T-helper 17 cell (primary cell): ENCODE measurements at regions not wholly inside any gene's neighbourhood (a gene's known extent, or its start where the extent isn't known, plus 50 kb on each side); places are given as distances from the start of the nearest gene placed in this dataset.

Source experiments
- ATAC-seq: fragments of 150-1000 bp; cut with Tn5 transposase; 2 replicates; pipeline ENCODE4 v1.10.0; 2021; ENCODE audit warnings: mild to moderate bottlenecking, moderate library complexity
- DNase-seq, 3 donors: peaks; one replicate each; pipeline versions ENCODE4 v3.0.0 to v3.0.0-alpha.2; 2020 to 2021
- H3K9me3 ChIP-seq: one replicate; pipeline ENCODE4 v1.7.0; 2013; ENCODE audit warnings: low read length, mild to moderate bottlenecking; ENCODE audit not compliant: control insufficient read depth, poor library complexity, severe bottlenecking
- H3K27ac Mint-ChIP-seq: one replicate; pipeline ENCODE4 v1.8.0; 2022; ENCODE audit warnings: mild to moderate bottlenecking, moderate library complexity, mixed read lengths
- H3K27me3 Mint-ChIP-seq: one replicate; pipeline ENCODE4 v1.8.0; 2022; ENCODE audit warnings: mixed read lengths
- H3K36me3 Mint-ChIP-seq: one replicate; pipeline ENCODE4 v1.8.0; 2022; ENCODE audit warnings: low read depth, mixed read lengths
- H3K4me1 Mint-ChIP-seq: one replicate; pipeline ENCODE4 v1.8.0; 2022; ENCODE audit warnings: mild to moderate bottlenecking, mixed read lengths
- H3K4me3 Mint-ChIP-seq: one replicate; pipeline ENCODE4 v1.8.0; 2022; ENCODE audit warnings: mild to moderate bottlenecking, moderate library complexity, mixed read lengths

DNA sequence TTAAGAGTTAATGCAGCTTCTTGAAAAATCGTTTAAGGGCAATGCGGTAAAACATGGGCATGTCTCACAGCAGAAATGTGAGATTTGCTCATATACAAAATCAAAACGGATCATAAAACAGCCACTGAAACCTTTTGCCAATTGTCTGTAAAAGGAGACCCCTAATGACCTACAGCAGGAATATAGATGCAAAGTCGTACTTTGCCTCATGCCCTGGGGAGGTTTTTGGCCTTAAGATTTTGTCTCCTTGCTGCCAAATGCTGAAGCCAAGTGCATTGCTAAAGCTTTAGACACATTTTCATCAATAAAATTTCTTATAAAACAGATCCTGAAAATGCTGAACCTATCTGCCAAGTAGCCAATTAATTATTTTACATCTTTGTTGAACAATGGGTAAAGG is 226.9 kb downstream of the TGFB2 start:
- no peaks in the 10 kb centered on the region for H3K27me3 Mint-ChIP-seq
- no peaks in the 10 kb centered on the region for H3K36me3 Mint-ChIP-seq
- ATAC-seq (no peak), DNase-seq (no peak)
- H3K27ac Mint-ChIP-seq: no peak overlapping the region
- no peaks in the 10 kb centered on the region for H3K4me1 Mint-ChIP-seq
- H3K9me3 ChIP-seq: no peaks in the 10 kb centered on the region
- H3K4me3 Mint-ChIP-seq: no peak overlapping the region

DNA sequence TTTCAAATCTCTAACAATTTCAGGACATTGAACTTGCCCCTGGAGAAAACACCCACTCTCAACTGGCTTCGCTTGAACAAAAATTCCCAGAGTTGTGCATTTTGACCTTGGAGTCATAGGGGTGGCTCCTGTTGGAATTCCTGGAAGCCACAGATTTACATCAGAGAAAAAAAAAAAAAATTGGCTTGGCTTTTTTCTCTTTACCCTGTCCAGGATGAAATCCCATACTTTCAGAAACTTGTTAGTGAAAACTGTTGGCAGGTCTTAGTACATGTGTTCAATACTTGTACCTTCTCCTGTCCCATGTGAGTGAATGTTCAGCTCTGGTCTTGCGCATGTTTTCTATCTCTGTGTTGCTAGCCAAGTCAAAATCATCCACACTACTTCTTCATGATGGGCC is 228.8 kb downstream of the TGFB2 start:
- Mint-ChIP-seq H3K27ac (no peak overlapping the region), H3K27me3 (no peaks in the 10 kb centered on the region), H3K36me3 (no peaks in the 10 kb centered on the region), H3K4me3 (no peak overlapping the region), H3K4me1 (no peaks in the 10 kb centered on the region)
- ATAC-seq (no peak), DNase-seq (no peak)
- no peaks in the 10 kb centered on the region for H3K9me3 ChIP-seq

DNA sequence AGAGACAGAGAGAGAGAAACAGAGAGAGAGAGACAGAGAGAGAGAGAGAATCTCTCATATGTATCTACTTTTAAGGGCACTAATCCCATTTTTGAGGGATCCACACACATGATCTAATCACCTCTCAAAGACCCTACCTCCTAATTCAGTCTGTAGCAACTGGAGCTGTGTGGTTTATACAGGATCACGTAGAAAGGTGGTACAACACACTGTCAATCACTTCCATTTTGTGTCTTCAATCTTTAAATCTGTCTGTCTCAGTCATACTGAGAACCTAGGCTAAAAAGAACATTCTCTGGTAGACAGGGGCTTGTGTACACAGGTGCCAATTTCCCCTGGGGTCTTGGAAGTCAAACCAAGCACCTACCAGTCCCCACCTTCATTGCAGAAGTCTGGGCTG is 229.9 kb downstream of the TGFB2 start:
- H3K9me3 ChIP-seq: no peaks in the 10 kb centered on the region
- Mint-ChIP-seq H3K4me1 (no peaks in the 10 kb centered on the region), H3K27me3 (no peaks in the 10 kb centered on the region), H3K4me3 (no peak overlapping the region), H3K27ac (no peak overlapping the region), H3K36me3 (no peaks in the 10 kb centered on the region)
- no peak for ATAC-seq
- DNase-seq: no peak

DNA sequence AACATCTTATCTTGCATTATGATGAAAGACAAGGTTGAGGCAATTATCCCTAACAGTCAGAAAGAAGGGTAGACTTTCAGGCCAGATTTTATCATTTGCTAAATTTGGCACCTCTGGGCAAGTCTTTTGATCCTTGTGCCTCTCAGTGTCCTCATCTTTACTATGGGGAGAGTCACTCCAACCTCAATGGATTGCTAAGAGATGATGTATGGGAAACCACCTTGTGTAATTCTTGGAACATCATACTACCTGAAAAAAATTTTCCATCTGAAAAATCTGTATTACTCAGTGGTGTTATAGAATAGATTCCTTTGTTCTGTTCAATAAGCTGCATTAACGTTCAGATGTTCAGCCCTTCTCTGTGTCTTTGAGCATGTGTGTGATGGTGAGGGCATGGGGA is 230.7 kb downstream of the TGFB2 start:
- DNase-seq: no peak
- no peaks in the 10 kb centered on the region for H3K4me1 Mint-ChIP-seq
- H3K4me3 Mint-ChIP-seq: no peak overlapping the region
- no peak for ATAC-seq
- no peaks in the 10 kb centered on the region for H3K36me3 Mint-ChIP-seq
- no peak overlapping the region for H3K27ac Mint-ChIP-seq
- H3K9me3 ChIP-seq: no peaks in the 10 kb centered on the region
- no peaks in the 10 kb centered on the region for H3K27me3 Mint-ChIP-seq

DNA sequence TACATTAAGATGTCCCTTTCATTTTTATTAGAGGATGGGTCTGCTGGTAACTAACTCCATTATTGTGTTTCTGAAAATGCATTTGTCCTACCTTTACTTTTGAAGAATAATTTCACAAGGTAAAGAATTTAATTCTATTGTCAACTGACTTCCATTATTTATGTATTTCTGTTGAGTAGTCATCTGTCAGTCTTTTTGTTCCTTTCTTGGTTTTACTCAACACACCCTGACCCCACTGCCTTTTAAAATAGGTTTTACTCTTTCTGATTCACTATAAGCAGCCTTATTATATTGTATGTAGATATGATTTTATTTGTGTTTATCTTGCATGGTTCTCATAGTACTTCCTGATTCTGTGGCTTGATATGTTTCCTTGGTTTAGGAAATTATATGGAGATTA is 237.5 kb downstream of the TGFB2 start:
- ATAC-seq (no peak), DNase-seq (no peak)
- Mint-ChIP-seq H3K36me3 (no peaks in the 10 kb centered on the region), H3K27ac (no peak overlapping the region), H3K27me3 (no peaks in the 10 kb centered on the region), H3K4me1 (no peaks in the 10 kb centered on the region), H3K4me3 (no peak overlapping the region)
- no peaks in the 10 kb centered on the region for H3K9me3 ChIP-seq

DNA sequence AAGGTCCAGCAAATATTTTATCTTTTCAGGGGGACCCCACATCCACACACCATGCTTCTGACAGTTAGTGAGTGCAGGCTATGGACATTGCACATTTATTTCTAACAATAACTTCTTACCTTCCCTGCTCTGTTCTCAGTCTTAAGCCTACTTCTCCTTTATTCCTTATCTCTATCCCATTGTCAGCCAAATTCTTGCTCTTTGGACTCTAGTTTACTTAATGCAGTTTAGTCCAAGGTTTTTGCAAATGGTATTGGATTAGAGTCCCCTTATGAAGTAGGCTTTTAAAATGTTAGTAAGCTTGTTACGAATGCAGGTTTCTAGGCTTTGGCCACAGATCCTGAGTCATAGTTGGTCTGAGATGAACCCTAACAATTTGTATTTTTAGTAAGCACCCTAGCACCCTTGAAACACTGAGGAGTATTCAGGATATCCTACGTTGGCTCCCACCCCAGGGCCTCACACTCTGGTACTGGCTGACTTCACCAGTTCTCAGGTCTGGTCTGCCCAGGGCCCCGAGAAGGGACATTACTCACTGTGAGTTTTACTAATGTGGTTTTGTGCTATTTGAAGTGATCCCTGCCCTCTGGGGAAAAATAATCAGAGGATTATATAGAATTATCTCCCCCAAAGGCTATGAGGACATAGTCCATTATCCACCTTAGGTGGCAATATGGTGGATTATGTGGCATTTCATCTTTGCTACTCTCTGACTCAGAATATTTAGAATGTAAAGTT is 239.5 kb downstream of the TGFB2 start:
- Mint-ChIP-seq H3K4me1 (peaks cover 2% of the 10 kb centered on the region), H3K36me3 (no peaks in the 10 kb centered on the region), H3K27me3 (no peaks in the 10 kb centered on the region), H3K4me3 (no peak overlapping the region), H3K27ac (no peak overlapping the region)
- ATAC-seq (no peak), DNase-seq (no peak)
- H3K9me3 ChIP-seq: no peaks in the 10 kb centered on the region

DNA sequence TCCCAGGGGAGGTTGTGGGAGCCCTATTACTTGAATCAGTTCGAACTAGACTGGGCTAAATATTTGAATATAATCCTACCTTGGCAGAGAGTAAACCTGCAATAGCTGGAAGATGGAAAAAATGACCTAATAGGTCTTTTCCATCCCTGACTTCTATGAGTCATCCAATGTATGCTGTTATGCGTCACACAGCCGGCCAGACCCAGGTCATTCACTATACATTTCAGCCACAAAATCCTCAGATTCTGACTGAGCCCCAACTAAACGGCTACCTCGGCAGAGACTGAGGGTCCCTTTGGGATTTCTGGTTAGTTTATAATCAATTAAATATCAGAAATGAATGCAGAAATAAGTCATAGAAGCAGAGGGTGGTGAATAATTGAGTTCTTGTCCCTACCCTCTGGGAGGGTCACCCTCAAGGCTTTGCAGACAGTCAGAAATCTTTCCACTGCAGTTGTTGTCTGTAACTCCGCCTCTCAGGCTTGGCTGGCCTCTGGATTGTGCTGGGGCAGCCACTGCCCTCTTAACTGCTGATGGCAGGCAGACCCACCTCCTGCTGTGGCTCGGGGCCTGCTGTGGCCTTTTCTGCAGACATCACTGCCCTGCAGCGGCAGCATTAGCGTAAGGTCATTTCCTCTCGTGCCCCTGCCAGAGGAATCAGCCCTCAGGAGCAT is 240.5 kb downstream of the TGFB2 start:
- DNase-seq (no peak), ATAC-seq (no peak)
- Mint-ChIP-seq H3K4me1 (peaks cover 2% of the 10 kb centered on the region), H3K27ac (no peak overlapping the region), H3K36me3 (no peaks in the 10 kb centered on the region), H3K27me3 (no peaks in the 10 kb centered on the region), H3K4me3 (no peak overlapping the region)
- H3K9me3 ChIP-seq: no peaks in the 10 kb centered on the region

DNA sequence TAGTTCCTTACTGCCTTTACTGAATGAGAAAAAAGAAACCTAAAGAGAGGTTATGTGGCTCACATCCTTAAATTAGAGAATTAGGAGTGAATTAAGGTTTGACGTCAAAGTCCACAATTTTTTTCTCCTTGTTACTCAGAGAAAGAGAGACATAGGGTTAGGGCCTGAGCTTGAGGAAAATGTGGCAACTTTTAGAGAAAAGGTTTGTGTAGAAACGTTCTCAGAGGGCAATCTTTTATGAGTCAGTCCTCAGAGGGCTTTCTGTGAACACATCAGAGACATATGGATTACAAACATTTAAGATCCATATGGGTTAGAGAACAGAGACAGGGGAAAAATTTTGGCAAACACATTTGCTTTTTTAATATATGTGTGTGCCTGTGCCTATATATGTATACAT is 242.8 kb downstream of the TGFB2 start:
- no peak for ATAC-seq
- no peaks in the 10 kb centered on the region for H3K36me3 Mint-ChIP-seq

DNA sequence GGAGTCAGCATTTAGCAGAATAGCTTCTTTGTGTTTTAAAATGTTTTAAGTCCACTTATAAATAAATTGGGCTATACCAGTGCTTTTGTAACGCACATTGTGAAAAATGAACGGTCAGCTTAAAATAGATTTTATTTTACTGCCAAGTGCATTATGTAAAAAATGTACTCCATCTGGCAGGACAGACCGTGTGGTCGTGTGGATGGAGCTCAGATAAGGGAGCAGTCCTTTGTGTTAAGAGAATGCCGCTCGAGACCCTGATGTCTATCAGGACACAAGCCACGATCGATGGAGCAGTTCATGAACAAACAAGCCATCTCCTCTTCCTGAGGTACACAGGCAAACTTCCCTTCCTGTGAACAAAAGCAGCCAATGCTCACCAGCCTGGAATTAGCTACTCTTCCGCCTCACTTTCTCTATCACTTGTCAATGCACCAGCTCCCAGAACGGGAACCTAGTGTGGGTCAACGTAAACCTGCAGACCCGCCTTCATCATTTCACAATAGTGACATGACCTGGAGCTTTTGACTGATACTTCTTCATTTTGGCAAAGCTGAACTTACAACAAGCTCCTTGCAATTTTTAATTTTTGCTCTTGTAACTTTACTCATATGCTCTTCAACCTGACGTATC is 243.5 kb downstream of the TGFB2 start:
- peaks cover 2% of the 10 kb centered on the region for H3K4me1 Mint-ChIP-seq
- DNase-seq (no peak), ATAC-seq (no peak)
- H3K36me3 Mint-ChIP-seq: no peaks in the 10 kb centered on the region
- no peaks in the 10 kb centered on the region for H3K27me3 Mint-ChIP-seq
- H3K9me3 ChIP-seq: no peaks in the 10 kb centered on the region
- H3K4me3 Mint-ChIP-seq: no peak overlapping the region
- no peak overlapping the region for H3K27ac Mint-ChIP-seq

More for the DNA sequence above, 242.8 kb downstream of the TGFB2 start:
- Mint-ChIP-seq H3K27ac (no peak overlapping the region), H3K27me3 (no peaks in the 10 kb centered on the region), H3K4me1 (peaks cover 2% of the 10 kb centered on the region), H3K4me3 (no peak overlapping the region)
- no peaks in the 10 kb centered on the region for H3K9me3 ChIP-seq
- DNase-seq: no peak

DNA sequence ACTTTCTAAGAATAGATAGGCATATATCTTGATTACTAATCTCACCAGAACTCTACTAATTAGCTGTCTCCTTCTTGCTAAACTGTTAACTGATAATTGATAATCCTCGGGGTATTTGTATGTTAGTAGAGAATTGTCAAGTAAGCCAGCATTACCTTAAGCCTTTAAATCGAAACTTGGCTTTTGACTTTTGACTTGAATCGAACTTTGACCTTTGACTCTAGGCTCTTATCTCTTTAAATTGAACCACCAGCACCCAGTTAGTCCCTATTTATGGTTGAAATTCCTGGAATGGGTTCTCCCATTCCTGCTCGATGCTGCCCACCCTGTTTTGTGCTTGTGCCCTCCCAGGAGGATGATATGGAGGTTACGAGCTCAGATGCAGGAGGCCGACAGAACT is 244.4 kb downstream of the TGFB2 start:
- H3K36me3 Mint-ChIP-seq: no peaks in the 10 kb centered on the region
- no peaks in the 10 kb centered on the region for H3K27me3 Mint-ChIP-seq
- H3K4me3 Mint-ChIP-seq: no peak overlapping the region
- H3K9me3 ChIP-seq: no peaks in the 10 kb centered on the region
- ATAC-seq (no peak), DNase-seq (no peak)
- H3K4me1 Mint-ChIP-seq: peaks cover 2% of the 10 kb centered on the region
- no peak overlapping the region for H3K27ac Mint-ChIP-seq

DNA sequence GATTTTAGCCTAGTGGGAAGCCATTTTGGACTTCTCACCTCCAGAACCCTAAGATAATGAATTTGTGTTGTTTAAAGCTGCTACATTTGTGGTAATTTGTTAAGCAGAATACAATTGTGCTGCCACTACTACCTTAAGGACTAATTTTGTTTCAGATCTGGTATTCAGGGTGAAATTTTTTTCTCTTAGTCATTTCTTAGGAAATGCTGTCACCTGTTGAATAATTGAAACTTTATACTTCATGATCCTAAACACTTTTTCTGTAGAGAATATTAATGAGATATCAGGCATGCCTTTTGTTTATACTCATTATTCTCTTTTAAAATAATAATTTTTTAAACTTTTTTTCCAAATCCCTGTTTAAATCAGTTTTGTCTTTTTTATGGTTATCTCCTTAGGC is 246.8 kb downstream of the TGFB2 start:
- H3K36me3 Mint-ChIP-seq: no peaks in the 10 kb centered on the region
- DNase-seq (no peak), ATAC-seq (no peak)
- H3K4me3 Mint-ChIP-seq: no peak overlapping the region
- H3K27ac Mint-ChIP-seq: no peak overlapping the region
- H3K27me3 Mint-ChIP-seq: no peaks in the 10 kb centered on the region
- H3K9me3 ChIP-seq: no peaks in the 10 kb centered on the region
- peaks cover 2% of the 10 kb centered on the region for H3K4me1 Mint-ChIP-seq

DNA sequence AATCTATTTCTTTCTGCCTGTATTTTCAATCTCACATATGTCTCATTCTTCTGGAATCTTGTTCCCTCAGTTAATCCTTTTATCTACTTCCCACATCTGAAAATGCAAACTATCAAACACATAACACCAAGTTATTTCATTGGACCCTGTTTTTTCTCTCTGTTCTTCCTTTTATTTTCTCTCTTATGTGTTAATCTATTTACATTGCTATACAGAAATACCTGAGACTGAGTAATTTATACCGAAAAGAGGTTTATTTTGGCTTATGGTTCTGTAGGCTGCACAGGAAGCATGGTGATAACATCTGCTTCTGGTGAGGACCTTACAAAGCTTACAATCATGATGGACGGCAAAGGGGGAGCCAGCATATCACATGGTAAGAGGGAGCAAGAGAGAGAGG is 247.6 kb downstream of the TGFB2 start:
- H3K27ac Mint-ChIP-seq: no peak overlapping the region
- no peaks in the 10 kb centered on the region for H3K36me3 Mint-ChIP-seq
- H3K4me3 Mint-ChIP-seq: no peak overlapping the region
- DNase-seq (no peak), ATAC-seq (no peak)
- H3K4me1 Mint-ChIP-seq: peaks cover 2% of the 10 kb centered on the region
- peaks cover 5% of the 10 kb centered on the region for H3K27me3 Mint-ChIP-seq
- no peaks in the 10 kb centered on the region for H3K9me3 ChIP-seq

DNA sequence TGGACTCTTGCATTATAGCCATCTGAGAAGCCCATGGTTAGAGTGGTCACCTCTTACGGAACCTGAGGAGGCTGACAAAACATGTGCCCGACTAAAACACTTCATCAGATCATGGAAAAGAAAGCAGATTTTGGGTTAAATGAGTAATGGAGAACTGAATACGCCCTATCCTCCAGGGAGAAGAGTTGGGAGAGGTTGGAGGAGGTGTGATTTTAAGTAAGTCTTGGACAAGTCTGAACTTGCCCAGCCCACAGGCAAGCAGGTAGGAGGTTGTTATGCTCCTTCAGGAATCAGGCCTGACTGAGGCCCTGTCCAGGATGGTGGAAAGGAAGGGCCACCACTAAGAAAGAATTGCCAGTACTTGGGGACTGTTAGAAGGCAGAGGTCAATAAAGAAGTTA is 255.8 kb downstream of the TGFB2 start:
- Mint-ChIP-seq H3K4me3 (no peak overlapping the region), H3K27ac (no peak overlapping the region), H3K36me3 (no peaks in the 10 kb centered on the region), H3K27me3 (peaks cover 9% of the 10 kb centered on the region), H3K4me1 (no peaks in the 10 kb centered on the region)
- DNase-seq (no peak), ATAC-seq (no peak)
- H3K9me3 ChIP-seq: no peaks in the 10 kb centered on the region

DNA sequence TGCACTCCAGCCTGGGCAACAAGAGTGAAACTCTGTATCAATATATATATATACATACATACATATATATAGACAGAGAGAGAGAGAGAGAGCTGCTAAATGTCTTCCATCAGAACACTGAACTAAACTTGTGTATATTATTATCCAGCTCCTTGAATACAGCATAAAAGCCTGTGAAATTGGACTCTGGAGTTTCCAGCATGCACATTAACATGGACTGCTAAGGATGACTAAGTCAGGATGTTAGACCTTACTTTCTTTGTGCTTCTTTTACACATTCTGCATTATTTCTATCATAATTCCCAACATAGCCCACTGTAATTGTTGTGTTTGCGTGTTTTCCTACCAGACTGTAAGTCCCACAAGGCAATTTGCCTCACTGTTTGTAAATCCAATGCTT is 259.1 kb downstream of the TGFB2 start:
- no peaks in the 10 kb centered on the region for H3K27me3 Mint-ChIP-seq
- H3K9me3 ChIP-seq: no peaks in the 10 kb centered on the region
- H3K4me3 Mint-ChIP-seq: no peak overlapping the region
- DNase-seq: no peak
- no peaks in the 10 kb centered on the region for H3K36me3 Mint-ChIP-seq
- H3K4me1 Mint-ChIP-seq: no peaks in the 10 kb centered on the region
- no peak for ATAC-seq
- no peak overlapping the region for H3K27ac Mint-ChIP-seq
